ENCODE measurements at regions not wholly inside any gene's neighbourhood (a gene's known extent, or its start where the extent isn't known, plus 50 kb on each side); places are given as distances from the start of the nearest gene placed in this dataset.

DNA sequence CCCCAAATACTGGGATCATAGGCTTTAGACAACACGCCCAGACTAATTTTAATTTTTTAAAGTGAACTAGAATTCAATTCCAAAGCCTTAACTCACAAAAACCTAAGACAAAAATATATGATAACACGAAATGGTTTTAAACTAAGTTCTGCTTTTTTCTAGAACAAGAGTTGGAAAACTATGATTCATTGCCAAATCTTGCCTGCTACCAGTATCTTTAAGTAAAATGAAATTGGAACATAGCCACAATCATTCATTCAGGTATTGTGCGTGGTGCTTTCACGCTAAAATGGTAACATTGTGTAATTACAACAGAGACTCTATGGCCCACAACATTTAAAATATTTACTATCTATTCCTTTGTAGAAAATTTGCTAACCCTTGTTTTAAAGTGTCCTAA, 488.0 kb upstream of the ZNF385D start:
- TF ChIP-seq, protein P1, sequence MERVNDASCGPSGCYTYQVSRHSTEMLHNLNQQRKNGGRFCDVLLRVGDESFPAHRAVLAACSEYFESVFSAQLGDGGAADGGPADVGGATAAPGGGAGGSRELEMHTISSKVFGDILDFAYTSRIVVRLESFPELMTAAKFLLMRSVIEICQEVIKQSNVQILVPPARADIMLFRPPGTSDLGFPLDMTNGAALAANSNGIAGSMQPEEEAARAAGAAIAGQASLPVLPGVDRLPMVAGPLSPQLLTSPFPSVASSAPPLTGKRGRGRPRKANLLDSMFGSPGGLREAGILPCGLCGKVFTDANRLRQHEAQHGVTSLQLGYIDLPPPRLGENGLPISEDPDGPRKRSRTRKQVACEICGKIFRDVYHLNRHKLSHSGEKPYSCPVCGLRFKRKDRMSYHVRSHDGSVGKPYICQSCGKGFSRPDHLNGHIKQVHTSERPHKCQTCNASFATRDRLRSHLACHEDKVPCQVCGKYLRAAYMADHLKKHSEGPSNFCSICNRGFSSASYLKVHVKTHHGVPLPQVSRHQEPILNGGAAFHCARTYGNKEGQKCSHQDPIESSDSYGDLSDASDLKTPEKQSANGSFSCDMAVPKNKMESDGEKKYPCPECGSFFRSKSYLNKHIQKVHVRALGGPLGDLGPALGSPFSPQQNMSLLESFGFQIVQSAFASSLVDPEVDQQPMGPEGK (CRISPR knock-in tag; IDR thresholded peaks at IDR 0.05; ENCODE audit: borderline replicate concordance) = no peak
- TF ChIP-seq ZFP3 (CRISPR knock-in tag; IDR thresholded peaks at IDR 0.05) (no peak), OSR1 (CRISPR knock-in tag; IDR thresholded peaks at IDR 0.05) (no peak), PPARA (CRISPR knock-in tag; IDR thresholded peaks at IDR 0.05; ENCODE audit: borderline replicate concordance) (no peak), SNAI2 (CRISPR knock-in tag; IDR thresholded peaks at IDR 0.05) (no peak)
- TF ChIP-seq, protein P2, sequence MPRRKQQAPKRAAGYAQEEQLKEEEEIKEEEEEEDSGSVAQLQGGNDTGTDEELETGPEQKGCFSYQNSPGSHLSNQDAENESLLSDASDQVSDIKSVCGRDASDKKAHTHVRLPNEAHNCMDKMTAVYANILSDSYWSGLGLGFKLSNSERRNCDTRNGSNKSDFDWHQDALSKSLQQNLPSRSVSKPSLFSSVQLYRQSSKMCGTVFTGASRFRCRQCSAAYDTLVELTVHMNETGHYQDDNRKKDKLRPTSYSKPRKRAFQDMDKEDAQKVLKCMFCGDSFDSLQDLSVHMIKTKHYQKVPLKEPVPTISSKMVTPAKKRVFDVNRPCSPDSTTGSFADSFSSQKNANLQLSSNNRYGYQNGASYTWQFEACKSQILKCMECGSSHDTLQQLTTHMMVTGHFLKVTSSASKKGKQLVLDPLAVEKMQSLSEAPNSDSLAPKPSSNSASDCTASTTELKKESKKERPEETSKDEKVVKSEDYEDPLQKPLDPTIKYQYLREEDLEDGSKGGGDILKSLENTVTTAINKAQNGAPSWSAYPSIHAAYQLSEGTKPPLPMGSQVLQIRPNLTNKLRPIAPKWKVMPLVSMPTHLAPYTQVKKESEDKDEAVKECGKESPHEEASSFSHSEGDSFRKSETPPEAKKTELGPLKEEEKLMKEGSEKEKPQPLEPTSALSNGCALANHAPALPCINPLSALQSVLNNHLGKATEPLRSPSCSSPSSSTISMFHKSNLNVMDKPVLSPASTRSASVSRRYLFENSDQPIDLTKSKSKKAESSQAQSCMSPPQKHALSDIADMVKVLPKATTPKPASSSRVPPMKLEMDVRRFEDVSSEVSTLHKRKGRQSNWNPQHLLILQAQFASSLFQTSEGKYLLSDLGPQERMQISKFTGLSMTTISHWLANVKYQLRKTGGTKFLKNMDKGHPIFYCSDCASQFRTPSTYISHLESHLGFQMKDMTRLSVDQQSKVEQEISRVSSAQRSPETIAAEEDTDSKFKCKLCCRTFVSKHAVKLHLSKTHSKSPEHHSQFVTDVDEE (CRISPR knock-in tag; IDR thresholded peaks at IDR 0.05) = no peak
- TF ChIP-seq, protein P3, sequence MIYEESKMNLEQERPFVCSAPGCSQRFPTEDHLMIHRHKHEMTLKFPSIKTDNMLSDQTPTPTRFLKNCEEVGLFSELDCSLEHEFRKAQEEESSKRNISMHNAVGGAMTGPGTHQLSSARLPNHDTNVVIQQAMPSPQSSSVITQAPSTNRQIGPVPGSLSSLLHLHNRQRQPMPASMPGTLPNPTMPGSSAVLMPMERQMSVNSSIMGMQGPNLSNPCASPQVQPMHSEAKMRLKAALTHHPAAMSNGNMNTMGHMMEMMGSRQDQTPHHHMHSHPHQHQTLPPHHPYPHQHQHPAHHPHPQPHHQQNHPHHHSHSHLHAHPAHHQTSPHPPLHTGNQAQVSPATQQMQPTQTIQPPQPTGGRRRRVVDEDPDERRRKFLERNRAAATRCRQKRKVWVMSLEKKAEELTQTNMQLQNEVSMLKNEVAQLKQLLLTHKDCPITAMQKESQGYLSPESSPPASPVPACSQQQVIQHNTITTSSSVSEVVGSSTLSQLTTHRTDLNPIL (CRISPR knock-in tag; IDR thresholded peaks at IDR 0.05; ENCODE audit: low read depth) = no peak

Data from SK-N-SH treated with all-trans-retinoic acid at 6 μM for 48 hours (cell line).